Endometrial microvascular endothelial cells (primary cell): ENCODE measurements at regions not wholly inside any gene's neighbourhood (a gene's known extent, or its start where the extent isn't known, plus 50 kb on each side); places are given as distances from the start of the nearest gene placed in this dataset.

Experiments
- in situ Hi-C: cut with HindIII; loops from 2 replicates; pipeline ENCODE4 v1.10.0; 2017; ENCODE audit warnings: low sequenced_read_pairs, low pct_unique_long_range_greater_than_20kb; ENCODE audit errors: inconsistent ontology term

DNA sequence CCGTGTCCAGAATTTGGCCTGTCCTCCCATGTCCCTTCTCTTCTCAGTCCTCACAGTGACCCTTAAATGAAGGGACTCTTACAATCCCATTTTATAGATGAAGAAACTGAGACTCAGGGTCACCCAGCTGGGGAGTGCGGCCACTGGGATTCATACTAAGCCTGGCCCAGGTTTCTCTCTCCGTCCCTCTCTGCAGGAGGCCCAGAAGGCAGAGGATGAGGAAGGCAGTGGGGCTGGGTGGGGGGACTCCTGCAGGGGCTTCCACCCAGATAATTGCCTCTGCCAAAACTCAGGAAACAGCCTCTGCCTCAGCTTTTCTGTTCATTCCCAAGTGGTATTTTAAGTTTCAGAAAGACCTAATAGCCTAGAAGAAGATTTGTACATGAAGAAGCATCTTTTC, 299.8 kb downstream of the MATN1 start:
- in situ Hi-C loops = no loop called here

DNA sequence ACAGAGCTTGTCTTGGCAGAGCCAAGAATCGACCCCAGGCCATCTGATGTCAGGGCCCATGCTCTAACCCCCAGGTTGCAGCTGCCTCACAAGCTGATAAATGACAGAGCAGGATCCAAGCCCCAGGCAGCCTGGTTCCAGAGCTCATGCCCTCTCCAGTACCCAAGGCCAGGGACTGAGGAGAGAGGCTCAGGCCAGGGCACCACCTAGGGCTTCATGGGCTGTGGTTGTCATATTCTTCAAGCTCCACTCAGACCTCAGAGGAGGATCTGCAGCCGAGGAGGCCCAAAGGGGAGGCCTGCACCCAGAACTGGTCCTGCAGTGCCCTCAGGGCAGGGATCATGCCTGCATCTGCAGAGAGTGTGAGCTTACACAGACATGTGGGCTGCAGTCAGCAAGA, 301.1 kb downstream of the MATN1 start:
- in situ Hi-C loops = no loop called here

DNA sequence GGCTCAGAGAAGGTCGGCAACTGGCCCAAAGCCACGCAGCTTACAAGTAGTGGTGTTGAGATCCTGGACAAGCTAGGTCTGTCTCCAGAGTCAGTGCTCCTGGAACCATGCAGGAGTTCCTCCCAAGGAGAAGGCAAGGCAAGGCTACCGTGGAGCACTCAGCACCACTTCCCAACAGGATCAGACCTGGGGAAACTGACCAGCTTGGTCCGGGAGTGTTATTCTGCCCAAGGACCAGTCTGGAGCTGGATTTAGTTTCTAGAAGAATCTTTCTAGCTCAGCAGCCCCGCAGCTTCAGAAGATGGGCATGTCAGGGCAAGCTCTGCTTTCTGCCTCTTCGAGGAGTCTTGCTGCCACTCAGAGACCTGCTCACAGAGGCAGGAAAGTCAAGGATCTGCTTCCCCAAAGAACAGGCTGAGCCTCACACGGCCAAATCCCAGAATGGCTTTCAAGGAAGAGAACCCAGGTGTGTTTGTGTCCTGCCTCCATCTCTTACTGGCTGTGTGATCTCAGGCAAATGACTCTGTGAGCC, 302.8 kb downstream of the MATN1 start:
- in situ Hi-C loops = no loop called here

DNA sequence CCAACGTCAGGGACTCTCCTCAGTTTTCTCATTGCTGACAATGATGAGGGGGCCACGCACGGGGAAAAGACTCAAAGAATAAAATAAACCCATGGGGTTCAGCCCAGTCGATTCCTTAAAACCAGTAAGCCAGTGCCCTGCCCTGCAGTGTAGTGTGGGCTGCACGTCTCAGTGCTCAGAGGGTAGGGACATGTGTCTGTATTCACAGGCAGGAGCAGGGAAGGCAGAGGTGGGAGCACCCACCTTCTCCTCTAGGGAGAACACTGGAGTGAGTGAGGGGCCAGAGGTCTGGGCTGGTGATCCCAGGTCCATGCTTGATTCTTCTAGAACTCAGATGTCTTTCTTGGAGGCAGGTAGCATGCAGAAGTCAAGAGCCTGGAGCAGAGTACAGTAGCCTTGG, 303.6 kb downstream of the MATN1 start:
- in situ Hi-C loops = no loop called here

DNA sequence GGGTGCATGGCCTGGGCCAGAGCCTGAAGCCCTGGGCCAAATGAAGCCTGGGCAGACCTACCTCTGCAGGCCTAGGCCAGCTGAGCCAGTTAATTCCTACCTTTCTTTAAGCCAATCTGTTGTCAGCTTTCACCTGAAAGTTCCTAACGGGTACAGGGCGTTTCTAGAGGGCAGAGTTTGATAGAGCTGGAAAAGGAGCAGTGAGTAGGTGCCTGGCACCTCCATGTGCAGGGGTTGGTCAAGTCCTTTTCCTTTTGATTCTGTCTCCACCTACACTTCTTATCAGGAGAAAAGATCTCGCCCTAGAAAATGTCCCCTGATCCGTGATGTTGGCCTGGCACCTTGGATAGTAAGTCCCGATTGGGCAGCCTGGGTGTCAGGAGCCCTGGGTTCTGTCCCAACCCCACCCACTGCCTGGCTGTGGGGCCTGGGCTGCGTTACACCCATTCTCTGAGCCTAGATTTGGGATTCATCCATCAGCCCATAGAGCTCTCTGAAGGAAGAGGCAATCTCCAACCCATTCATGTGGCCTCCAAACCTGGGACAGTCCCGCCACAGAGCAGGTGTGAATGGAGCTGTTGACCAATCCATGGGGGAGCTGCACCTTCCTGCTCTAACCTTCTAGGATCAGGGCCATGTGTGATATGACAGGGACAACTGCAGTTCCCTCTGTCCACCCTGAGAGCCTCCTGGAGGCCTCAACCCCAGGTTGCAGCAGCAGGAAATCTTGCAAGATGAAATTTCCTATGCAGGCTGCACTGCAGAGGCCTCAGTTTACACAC, 304.3 kb downstream of the MATN1 start:
- in situ Hi-C loops = no loop called here

DNA sequence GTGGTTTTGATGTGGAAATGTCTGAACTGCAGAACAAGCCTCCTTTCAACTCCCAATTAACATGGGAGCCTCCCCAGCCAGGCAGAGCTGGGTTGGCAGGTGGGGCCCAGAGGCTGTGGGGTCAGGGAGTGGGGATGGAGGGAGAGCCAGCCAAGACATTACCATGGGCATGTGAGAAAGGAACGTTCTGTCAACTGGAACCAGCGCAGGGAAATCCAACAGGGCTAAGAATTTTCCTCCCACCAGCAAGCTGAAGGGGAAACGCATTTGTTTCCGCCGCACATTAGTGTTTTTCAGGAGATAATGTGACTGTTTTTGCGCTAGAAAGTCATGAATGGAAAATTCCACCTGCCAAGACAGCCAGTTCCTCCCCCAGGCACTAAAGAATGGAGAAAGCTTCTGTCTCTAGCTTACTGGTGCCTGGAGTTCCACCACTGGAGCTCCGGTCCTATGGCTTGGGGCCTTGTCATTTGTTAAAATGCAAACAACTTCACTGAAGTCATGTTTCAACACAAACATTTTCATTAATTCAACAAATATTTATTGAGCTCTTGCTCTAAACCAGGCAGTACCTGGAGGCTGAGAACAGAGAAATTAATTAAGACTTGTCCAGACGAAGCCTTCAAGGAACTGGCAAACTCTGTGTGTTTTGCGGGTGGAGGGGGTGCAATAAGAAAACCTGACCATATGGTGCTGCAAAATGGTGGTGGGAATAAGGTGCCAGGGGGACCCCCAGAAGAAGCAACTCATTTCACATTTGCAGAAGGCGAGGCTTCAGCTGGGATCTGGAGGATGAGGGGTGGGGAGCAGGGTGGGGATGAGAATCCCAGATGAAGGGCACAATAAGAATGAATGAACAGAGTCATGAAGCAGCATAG, 305.1 kb downstream of the MATN1 start:
- in situ Hi-C loops = no loop called here

DNA sequence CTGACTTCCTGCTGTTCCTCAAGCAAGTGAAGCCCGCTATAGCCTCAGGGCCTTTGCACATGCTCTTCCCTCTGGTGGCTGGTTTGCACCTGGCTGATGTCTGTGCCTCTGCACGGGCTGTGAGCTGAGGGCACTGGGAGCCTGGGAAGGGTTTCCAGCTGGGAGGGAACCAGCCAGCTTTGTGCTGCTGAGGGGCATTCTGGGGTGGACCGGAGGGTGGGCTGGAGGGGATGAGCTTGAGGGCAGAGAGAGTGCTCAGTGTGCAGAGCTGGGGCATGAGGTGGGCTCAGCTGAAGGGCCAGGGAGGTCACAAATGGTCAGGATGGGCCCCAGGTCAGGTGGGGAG, 305.7 kb downstream of the MATN1 start:
- in situ Hi-C loops = no loop called here

DNA sequence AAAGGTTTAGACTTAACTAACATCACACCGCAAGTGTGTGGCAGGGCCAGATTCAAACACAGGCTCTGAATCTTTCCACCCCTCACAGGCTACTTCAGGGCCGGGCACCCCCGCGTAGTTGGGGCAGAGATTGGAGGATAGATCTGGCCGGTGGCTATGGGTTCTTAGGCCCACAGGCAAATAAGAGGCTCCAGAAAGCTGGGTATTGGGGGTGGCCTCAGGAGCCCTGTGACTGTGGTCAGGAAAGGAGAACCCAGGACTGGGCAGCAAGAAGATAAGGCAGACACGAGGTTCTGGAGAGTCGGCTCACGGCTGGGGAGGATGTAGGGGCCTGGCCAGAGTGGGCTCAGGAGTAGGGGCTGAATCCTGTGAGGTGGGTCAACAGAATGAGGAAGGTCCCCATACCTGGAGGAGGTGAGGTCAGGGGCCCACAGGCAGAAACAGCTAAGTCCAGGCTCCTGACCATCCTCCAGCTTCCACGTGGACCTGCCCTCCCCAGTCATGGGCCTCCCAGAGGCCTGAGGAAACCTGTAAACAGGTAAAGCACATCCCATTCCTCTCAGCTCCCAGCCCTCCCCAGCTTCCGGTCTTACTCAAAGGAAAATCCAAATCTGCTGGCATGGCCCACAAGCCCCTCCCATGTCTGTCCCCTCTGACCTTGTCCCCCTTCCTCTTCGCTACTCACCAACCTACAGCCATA, 306.2 kb downstream of the MATN1 start:
- in situ Hi-C loops = no loop called here

DNA sequence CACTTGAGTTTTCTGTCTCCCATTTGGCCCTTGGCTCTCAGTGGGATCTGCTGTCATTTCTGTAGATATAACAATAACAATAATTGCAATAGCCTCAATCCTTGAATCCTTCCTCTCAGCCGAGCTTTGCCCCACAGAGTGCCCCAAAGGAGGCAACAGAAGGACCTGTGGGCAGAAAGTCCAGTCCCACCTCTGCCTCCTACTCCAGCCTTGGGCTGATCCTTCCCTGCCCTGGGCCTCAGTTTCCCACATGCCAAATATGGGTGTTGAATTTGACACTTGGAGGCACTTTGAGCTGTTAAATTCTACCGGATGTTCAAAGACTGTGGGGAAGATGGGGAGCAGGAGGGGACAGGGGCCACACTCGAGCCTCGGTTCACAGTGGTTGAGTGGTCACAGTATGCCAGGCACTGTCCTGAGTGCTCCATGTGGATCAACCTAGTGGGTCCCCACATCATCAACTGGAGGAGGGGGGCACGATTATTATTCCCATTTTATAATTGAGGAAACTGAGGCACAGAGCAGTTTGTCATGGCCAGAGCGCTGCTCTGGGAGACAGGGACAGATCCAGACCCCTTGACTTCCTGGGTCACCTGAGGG, 307.1 kb downstream of the MATN1 start:
- in situ Hi-C loops = no loop called here

DNA sequence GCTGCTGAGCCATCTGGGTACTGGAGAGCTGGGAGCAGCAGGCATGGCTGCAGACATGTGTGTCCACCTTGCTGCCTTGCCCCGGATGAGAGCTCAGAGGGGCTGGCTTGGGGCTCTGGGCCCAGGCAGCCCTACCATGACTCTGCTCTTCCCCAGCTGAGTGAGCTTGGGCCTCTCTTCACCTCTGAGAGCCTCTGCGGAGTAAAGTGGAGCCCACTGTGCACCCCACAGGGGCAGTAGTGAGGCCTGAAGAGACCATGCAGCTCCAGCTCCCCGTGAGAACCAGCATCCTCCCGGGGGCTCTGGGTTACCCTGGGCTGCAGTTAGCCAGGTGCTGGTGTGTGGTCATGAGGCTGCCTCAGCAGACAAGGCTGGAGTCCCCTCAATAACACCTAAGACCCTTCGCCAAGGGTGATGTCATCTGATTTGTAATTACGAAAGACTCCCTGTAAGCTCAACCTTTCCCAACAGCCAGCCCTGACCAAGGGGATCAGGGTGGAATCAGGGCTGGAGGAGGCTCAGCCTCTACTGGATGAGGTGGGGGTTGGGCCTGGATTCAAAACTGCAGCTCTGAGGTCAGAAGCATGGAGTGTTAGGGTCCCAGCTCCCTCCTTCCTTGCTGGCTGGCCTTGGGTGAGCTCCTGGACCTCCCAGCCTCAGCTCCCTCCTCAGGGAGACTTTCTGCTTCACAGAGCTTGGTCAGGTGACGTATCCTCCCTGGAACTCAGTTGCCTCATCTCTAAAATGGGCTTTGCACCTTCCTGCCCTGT, 308.0 kb downstream of the MATN1 start:
- in situ Hi-C loops = no loop called here

DNA sequence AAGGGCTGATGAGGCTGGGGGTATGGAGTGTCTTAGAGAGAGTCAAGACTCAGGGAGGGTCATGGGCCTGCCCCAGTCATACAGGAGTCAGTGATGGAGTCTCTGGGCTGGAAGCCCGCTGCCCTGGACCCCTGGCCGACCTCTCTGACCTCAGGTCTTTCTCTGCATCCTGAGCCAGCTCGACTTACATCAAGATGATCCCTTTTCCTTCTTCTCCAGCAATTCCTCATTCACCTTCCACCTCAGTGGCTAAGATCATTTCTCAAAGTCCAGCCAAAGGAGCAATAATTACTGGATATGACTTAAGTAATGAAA, 308.6 kb downstream of the MATN1 start:
- in situ Hi-C loops = no loop called here

DNA sequence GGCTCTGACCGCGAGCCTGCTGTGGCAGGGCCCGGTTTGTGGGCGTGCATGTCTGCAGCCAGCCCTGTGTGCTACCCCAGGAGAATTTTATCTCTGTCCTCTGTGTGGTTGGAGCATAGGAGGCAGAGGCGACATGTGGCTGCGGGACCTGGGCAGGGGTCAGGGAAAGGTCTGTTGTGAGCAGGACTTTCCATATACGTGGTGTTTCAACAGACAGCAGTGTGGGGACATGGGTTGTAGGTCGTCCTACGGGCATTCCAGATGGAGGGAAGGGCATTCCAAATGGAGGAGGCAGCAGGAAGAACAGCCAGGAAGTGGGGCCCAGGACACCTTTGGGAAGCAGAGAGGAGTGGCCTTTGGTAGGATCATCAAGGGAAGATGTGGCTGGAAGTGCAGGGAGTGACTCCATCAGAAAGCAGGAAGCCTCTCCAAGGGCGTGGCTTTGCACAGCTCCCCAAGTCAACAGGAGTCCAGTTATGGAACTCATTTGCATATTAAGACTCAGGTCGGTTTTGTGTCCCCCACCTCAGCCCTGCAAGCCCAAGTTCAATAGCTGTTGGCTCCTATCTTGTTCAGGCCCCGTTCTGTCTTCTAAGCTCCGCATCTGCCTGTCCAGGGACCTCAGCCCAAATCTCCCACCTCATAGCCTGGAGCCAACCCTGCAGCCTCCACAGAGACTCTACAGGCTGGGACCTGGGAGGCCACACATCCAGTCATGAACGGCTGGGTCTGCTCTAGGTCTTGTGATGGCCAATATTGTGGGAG, 309.1 kb downstream of the MATN1 start:
- in situ Hi-C loops = no loop called here

DNA sequence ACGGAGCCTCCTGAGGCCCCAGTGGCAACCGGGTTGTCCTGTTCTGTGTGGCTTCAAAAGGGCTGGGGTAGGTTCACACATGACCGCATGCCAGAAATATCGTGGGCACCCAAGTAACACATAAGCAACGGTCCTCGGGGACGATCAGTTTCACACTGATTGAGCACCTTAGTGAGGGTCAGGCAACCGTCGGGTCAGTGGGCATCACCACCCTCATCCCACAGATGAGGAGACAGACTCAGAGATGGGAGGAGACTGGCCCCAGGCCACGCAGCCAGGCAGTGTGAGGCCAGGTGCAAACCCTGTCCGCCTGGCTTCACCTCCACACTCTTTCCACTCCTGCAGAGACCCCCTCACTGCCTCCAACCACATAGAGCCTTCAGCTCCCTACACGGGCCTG, 309.8 kb downstream of the MATN1 start:
- in situ Hi-C loops = no loop called here

DNA sequence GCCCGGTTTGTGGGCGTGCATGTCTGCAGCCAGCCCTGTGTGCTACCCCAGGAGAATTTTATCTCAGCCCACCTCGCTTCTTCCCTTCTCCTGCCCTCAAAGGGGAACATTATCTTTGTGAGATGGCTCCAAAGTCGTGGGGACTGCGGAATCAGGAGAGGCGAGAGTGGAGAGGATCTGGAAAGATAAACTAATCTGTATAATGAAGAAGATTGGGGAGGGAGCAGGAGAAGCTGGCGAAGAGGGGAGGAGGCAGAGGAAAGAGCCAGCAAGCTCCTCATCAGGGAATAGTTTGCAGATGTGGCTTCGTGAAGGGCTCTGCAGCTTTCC, 310.3 kb downstream of the MATN1 start:
- in situ Hi-C loops = no loop called here

DNA sequence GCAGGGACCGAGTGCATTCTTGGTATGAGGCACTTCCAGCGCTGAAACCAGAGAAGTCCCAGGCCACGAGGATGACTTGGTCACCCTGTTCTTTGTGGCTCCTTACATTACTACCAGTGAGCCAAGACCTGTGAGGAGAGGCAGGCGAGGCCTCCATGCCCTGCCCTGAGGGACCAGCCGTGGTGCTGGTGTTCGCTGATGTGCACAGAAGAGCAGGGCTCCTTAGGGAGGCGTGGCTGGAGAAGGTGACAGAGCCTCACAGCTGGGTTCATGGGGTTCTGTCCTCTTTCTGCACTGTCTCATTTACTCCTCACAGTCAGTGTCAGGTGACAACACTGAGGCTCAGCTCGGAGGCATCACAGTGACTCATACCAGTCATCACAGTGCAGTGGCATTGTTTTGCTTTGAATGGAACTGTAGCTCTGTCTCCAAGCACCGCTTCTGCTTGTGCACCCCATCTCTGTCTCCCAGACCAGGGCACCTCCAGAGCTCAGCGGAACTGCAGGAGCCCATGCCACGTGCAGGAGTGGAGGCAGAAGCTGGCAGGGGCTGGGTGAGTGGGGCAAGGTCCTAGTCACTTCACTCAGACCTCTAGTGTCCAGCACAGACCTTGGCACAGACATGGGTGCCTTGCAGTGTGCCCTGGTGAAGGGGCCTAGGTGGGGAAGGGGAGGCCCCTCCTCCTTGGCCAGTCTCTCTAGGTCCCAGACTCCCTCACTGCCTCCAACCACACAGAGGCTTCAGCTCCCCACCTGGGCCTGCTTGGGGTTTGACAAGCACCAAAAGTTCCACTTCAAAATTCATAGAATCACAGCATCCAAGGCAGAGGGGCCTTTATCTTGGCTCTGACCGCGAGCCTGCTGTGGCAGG, 310.9 kb downstream of the MATN1 start:
- in situ Hi-C loops = no loop called here

DNA sequence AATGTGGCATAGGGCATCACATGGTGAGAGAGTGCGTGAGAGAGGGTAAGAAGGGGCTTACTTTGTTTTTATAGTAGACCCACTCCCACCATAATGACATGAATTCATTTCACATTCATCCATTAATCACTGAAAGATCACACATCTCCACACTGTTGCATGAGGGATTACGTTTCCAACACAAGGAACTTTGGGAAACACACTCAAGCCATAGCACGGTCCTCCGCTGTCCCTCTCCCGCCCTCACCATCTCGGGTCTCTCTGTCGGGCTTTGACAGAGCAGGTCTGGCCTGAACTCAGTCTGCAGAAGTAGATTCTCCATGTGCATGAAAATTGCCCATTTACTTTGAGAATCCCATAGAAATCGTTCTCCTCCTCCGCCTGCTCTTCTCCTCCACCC, 312.2 kb downstream of the MATN1 start:
- in situ Hi-C loops = no loop called here

DNA sequence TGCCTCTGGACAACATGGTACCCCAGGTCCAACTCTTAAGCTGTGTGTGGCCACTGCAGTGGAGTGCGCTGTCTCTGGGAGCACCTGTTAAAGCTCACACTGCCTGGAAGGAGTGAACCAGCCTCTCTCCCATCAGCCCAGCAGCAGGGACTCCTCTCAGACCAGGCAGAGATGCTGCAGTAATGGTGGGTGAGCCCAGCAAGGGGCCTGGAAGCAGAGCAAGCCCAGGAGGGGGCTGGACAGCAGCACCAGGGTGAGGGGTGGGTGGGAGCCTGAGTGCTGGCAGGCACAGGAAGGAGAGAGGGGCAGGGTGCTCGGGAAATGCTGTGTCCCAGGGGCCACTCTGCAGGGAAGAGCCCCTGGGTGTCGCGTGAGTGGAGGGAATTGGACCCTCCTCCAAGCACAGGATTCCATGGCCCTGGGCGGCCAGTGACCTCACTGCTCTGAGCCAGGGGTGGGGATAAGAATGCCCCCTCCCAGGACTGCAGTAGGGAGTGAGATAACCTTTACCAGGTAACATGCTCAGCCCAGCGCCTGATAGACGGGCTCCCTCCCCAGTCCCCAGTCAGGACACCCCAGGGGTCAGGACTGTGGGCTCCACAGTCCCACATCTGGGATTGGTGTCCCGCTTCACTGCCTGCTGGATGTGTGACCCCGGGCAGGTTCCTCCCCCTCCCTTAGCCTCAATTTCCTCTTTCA, 313.1 kb downstream of the MATN1 start:
- in situ Hi-C loops = no loop called here
